ENCODE measurements at regions not wholly inside any gene's neighbourhood (a gene's known extent, or its start where the extent isn't known, plus 50 kb on each side); places are given as distances from the start of the nearest gene placed in this dataset.

- Histone ChIP-seq H3K27me3 (ENCODE audit: control insufficient read depth in 4 of 4, insufficient read depth in 4 of 4, low read length in 3 of 4) (no peaks in the 10 kb centered on the region), H3K4me1 (ENCODE audit: control insufficient read depth in 4 of 4, insufficient read depth in 4 of 4, low read length in 3 of 4) (no peaks in the 10 kb centered on the region), H3K9ac (ENCODE audit: low read depth in 1 of 2, low read length in 2 of 2) (no peak overlapping the region), H3K9me3 (ENCODE audit: control insufficient read depth in 4 of 4, low read length in 3 of 4) (peaks cover 0 to 5% (median 2%) of the 10 kb centered on the region in 4 donors), H3K27ac (ENCODE audit: low read depth in 1 of 2, low read length in 2 of 2) (no peak overlapping the region), H3K36me3 (ENCODE audit: control insufficient read depth in 4 of 4, insufficient read depth in 3 of 4, low read depth in 1 of 4, low read length in 3 of 4) (no peaks in the 10 kb centered on the region), H3K4me3 (ENCODE audit: low read depth in 1 of 3, low read length in 3 of 3) (no peak overlapping the region)
- TF ChIP-seq REST (IDR thresholded peaks at IDR 0.05) = no peak
- TF ChIP-seq ZBTB33 (IDR thresholded peaks at IDR 0.05) = no peak
- TF ChIP-seq, protein P1, sequence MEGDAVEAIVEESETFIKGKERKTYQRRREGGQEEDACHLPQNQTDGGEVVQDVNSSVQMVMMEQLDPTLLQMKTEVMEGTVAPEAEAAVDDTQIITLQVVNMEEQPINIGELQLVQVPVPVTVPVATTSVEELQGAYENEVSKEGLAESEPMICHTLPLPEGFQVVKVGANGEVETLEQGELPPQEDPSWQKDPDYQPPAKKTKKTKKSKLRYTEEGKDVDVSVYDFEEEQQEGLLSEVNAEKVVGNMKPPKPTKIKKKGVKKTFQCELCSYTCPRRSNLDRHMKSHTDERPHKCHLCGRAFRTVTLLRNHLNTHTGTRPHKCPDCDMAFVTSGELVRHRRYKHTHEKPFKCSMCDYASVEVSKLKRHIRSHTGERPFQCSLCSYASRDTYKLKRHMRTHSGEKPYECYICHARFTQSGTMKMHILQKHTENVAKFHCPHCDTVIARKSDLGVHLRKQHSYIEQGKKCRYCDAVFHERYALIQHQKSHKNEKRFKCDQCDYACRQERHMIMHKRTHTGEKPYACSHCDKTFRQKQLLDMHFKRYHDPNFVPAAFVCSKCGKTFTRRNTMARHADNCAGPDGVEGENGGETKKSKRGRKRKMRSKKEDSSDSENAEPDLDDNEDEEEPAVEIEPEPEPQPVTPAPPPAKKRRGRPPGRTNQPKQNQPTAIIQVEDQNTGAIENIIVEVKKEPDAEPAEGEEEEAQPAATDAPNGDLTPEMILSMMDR (IDR thresholded peaks at IDR 0.05; ENCODE audit: low read depth, low read length, missing input control) = no peak
- TF ChIP-seq HNF4G (IDR thresholded peaks at IDR 0.05) = no peak
- TF ChIP-seq YY1 (IDR thresholded peaks at IDR 0.05) = no peak
- no peak for TF ChIP-seq RAD21 (IDR thresholded peaks at IDR 0.05)
- TF ChIP-seq HNF4A (conservative IDR thresholded peaks at IDR 0.05) = no peak
- no peak for TF ChIP-seq RXRA (IDR thresholded peaks at IDR 0.05)
- no peak for TF ChIP-seq JUND (IDR thresholded peaks at IDR 0.05)
- TF ChIP-seq FOXA1 (IDR thresholded peaks at IDR 0.05) = no peak
- no peak for DNase-seq (ENCODE audit: low spot score)
- WGBS = 79% methylated on average over 6 of the region's 6 CpGs
Observed at GRCh38 chr5:174376726-174377373, 331.3 kb downstream of the NSG2 start.

- H3K4me3 ChIP-seq (ENCODE audit: low read depth in 1 of 3, low read length in 3 of 3) = no peak overlapping the region
- no peak for DNase-seq (ENCODE audit: low spot score)
- no peaks in the 10 kb centered on the region for H3K4me1 ChIP-seq (ENCODE audit: control insufficient read depth in 4 of 4, insufficient read depth in 4 of 4, low read length in 3 of 4)
- no peak for TF ChIP-seq MAX (IDR thresholded peaks at IDR 0.05)
- no peak for TF ChIP-seq RXRA (IDR thresholded peaks at IDR 0.05)
- TF ChIP-seq YY1 (IDR thresholded peaks at IDR 0.05) = no peak
- TF ChIP-seq TAF1 (conservative IDR thresholded peaks at IDR 0.05) = no peak
- no peak for TF ChIP-seq JUND (IDR thresholded peaks at IDR 0.05)
- TF ChIP-seq FOXA1 (IDR thresholded peaks at IDR 0.05) = no peak
- no peak for TF ChIP-seq ZBTB33 (IDR thresholded peaks at IDR 0.05)
- no peak for TF ChIP-seq HNF4G (IDR thresholded peaks at IDR 0.05)
- no peak for TF ChIP-seq GABPA (IDR thresholded peaks at IDR 0.05 in 1 of 2, conservative IDR thresholded peaks at IDR 0.05 in 1 of 2)
- TF ChIP-seq, protein P2, sequence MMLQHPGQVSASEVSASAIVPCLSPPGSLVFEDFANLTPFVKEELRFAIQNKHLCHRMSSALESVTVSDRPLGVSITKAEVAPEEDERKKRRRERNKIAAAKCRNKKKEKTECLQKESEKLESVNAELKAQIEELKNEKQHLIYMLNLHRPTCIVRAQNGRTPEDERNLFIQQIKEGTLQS (IDR thresholded peaks at IDR 0.05) = no peak
- no peak for TF ChIP-seq HNF4A (conservative IDR thresholded peaks at IDR 0.05)
- no peak for TF ChIP-seq EGR1 (IDR thresholded peaks at IDR 0.05; ENCODE audit: low read depth in 2 of 2)
- TF ChIP-seq SP1 (IDR thresholded peaks at IDR 0.05) = no peak
- peaks cover 0 to 1% (median 0%) of the 10 kb centered on the region in 4 donors for H3K27me3 ChIP-seq (ENCODE audit: control insufficient read depth in 4 of 4, insufficient read depth in 4 of 4, low read length in 3 of 4)
- peaks cover 0 to 5% (median 2%) of the 10 kb centered on the region in 4 donors for H3K9me3 ChIP-seq (ENCODE audit: control insufficient read depth in 4 of 4, low read length in 3 of 4)
- H3K9ac ChIP-seq (ENCODE audit: low read depth in 1 of 2, low read length in 2 of 2) = no peak overlapping the region
- H3K27ac ChIP-seq (ENCODE audit: low read depth in 1 of 2, low read length in 2 of 2) = no peak overlapping the region
- H3K36me3 ChIP-seq (ENCODE audit: control insufficient read depth in 4 of 4, insufficient read depth in 3 of 4, low read depth in 1 of 4, low read length in 3 of 4) = no peaks in the 10 kb centered on the region
- 65% methylated on average over 4 of the region's 4 CpGs for WGBS
Observed at GRCh38 chr5:174378121-174378874, 332.8 kb downstream of the NSG2 start.
